ENCODE measurements at regions not wholly inside any gene's neighbourhood (a gene's known extent, or its start where the extent isn't known, plus 50 kb on each side); places are given as distances from the start of the nearest gene placed in this dataset.

DNA sequence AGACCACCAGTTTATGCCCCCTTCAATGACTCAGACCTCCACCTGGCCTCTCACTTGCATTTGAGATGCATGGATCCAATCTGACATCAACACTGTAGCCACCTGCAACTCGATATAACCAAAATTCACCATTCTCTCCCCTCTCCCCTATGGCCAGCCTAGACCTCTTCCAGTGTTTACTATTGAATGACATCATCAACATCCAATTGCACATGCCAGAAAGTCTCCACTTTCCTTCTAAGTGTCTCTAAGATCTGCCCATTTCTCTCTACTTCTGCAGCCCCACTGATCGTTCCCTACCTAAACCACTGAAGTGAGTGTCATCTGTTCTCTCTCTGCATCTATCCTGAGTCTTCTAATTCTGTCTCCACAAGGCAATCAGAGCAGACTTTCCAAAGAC, 151.3 kb upstream of the APCDD1 start:
- TF ChIP-seq, protein P1, sequence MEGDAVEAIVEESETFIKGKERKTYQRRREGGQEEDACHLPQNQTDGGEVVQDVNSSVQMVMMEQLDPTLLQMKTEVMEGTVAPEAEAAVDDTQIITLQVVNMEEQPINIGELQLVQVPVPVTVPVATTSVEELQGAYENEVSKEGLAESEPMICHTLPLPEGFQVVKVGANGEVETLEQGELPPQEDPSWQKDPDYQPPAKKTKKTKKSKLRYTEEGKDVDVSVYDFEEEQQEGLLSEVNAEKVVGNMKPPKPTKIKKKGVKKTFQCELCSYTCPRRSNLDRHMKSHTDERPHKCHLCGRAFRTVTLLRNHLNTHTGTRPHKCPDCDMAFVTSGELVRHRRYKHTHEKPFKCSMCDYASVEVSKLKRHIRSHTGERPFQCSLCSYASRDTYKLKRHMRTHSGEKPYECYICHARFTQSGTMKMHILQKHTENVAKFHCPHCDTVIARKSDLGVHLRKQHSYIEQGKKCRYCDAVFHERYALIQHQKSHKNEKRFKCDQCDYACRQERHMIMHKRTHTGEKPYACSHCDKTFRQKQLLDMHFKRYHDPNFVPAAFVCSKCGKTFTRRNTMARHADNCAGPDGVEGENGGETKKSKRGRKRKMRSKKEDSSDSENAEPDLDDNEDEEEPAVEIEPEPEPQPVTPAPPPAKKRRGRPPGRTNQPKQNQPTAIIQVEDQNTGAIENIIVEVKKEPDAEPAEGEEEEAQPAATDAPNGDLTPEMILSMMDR (IDR thresholded peaks at IDR 0.05; ENCODE audit: low read length): no peak
- no peak for TF ChIP-seq EZH2 (optimal IDR thresholded peaks at IDR 0.05; ENCODE audit: low read depth, low read length)

Data from MM.1S (cell line).